ENCODE measurements at regions not wholly inside any gene's neighbourhood (a gene's known extent, or its start where the extent isn't known, plus 50 kb on each side); places are given as distances from the start of the nearest gene placed in this dataset.

- DNase-seq (ENCODE audit: low read depth, low spot score): no peak
- no peak overlapping the region for H3K4me3 ChIP-seq (ENCODE audit: insufficient read length, low read depth)
- no peaks in the 10 kb centered on the region for H3K4me1 ChIP-seq (ENCODE audit: insufficient read depth, insufficient read length)
- H3K9me3 ChIP-seq (ENCODE audit: insufficient read depth, low read length): no peaks in the 10 kb centered on the region
- H3K36me3 ChIP-seq (ENCODE audit: insufficient read depth, insufficient read length, low read length): no peaks in the 10 kb centered on the region
- TF ChIP-seq ZNF274 (IDR thresholded peaks at IDR 0.05; ENCODE audit: low read depth, low read length): no peak
- no peak for TF ChIP-seq YY1 (IDR thresholded peaks at IDR 0.05; ENCODE audit: insufficient read depth, insufficient read length)
- no peak for TF ChIP-seq SUZ12 (IDR thresholded peaks at IDR 0.05; ENCODE audit: extremely low read depth, insufficient read depth, insufficient read length)
- no peaks in the 10 kb centered on the region for H3K27me3 ChIP-seq (ENCODE audit: insufficient read depth, insufficient read length)
- H3K9ac ChIP-seq (ENCODE audit: insufficient read length, low read depth): no peak overlapping the region
Measured at GRCh38 chr6:1538369-1538768, 71.3 kb upstream of the FOXC1 start.

GRCh38 chr6:1538810-1539478 is 70.8 kb upstream of the FOXC1 start:
- no peak for DNase-seq (ENCODE audit: low read depth, low spot score)
- no peak overlapping the region for H3K4me3 ChIP-seq (ENCODE audit: insufficient read length, low read depth)
- no peaks in the 10 kb centered on the region for H3K4me1 ChIP-seq (ENCODE audit: insufficient read depth, insufficient read length)
- H3K9me3 ChIP-seq (ENCODE audit: insufficient read depth, low read length): no peaks in the 10 kb centered on the region
- no peaks in the 10 kb centered on the region for H3K27me3 ChIP-seq (ENCODE audit: insufficient read depth, insufficient read length)
- no peak overlapping the region for H3K9ac ChIP-seq (ENCODE audit: insufficient read length, low read depth)
- H3K36me3 ChIP-seq (ENCODE audit: insufficient read depth, insufficient read length, low read length): no peaks in the 10 kb centered on the region
- TF ChIP-seq SUZ12 (IDR thresholded peaks at IDR 0.05; ENCODE audit: extremely low read depth, insufficient read depth, insufficient read length) (no peak), YY1 (IDR thresholded peaks at IDR 0.05; ENCODE audit: insufficient read depth, insufficient read length) (no peak), ZNF274 (IDR thresholded peaks at IDR 0.05; ENCODE audit: low read depth, low read length) (no peak)

- TF ChIP-seq SUZ12 (IDR thresholded peaks at IDR 0.05; ENCODE audit: extremely low read depth, insufficient read depth, insufficient read length) (no peak), YY1 (IDR thresholded peaks at IDR 0.05; ENCODE audit: insufficient read depth, insufficient read length) (no peak), ZNF274 (IDR thresholded peaks at IDR 0.05; ENCODE audit: low read depth, low read length) (no peak)
- Histone ChIP-seq H3K9me3 (ENCODE audit: insufficient read depth, low read length) (no peaks in the 10 kb centered on the region), H3K27me3 (ENCODE audit: insufficient read depth, insufficient read length) (no peaks in the 10 kb centered on the region), H3K36me3 (ENCODE audit: insufficient read depth, insufficient read length, low read length) (no peaks in the 10 kb centered on the region), H3K4me1 (ENCODE audit: insufficient read depth, insufficient read length) (no peaks in the 10 kb centered on the region), H3K9ac (ENCODE audit: insufficient read length, low read depth) (no peak overlapping the region), H3K4me3 (ENCODE audit: insufficient read length, low read depth) (no peak overlapping the region)
- DNase-seq (ENCODE audit: low read depth, low spot score): no peak
Measured at GRCh38 chr6:1540864-1541521, 68.7 kb upstream of the FOXC1 start.

GRCh38 chr6:1542335-1542734 is 67.4 kb upstream of the FOXC1 start:
- H3K4me1 ChIP-seq (ENCODE audit: insufficient read depth, insufficient read length): no peaks in the 10 kb centered on the region
- H3K9ac ChIP-seq (ENCODE audit: insufficient read length, low read depth): no peak overlapping the region
- no peak for DNase-seq (ENCODE audit: low read depth, low spot score)
- no peaks in the 10 kb centered on the region for H3K36me3 ChIP-seq (ENCODE audit: insufficient read depth, insufficient read length, low read length)
- no peak for TF ChIP-seq YY1 (IDR thresholded peaks at IDR 0.05; ENCODE audit: insufficient read depth, insufficient read length)
- no peak for TF ChIP-seq ZNF274 (IDR thresholded peaks at IDR 0.05; ENCODE audit: low read depth, low read length)
- TF ChIP-seq SUZ12 (IDR thresholded peaks at IDR 0.05; ENCODE audit: extremely low read depth, insufficient read depth, insufficient read length): no peak
- H3K27me3 ChIP-seq (ENCODE audit: insufficient read depth, insufficient read length): no peaks in the 10 kb centered on the region
- H3K9me3 ChIP-seq (ENCODE audit: insufficient read depth, low read length): no peaks in the 10 kb centered on the region
- no peak overlapping the region for H3K4me3 ChIP-seq (ENCODE audit: insufficient read length, low read depth)

GRCh38 chr6:1542764-1543163 is 67.0 kb upstream of the FOXC1 start:
- no peak overlapping the region for H3K9ac ChIP-seq (ENCODE audit: insufficient read length, low read depth)
- H3K4me3 ChIP-seq (ENCODE audit: insufficient read length, low read depth): no peak overlapping the region
- H3K27me3 ChIP-seq (ENCODE audit: insufficient read depth, insufficient read length): no peaks in the 10 kb centered on the region
- no peaks in the 10 kb centered on the region for H3K36me3 ChIP-seq (ENCODE audit: insufficient read depth, insufficient read length, low read length)
- no peak for DNase-seq (ENCODE audit: low read depth, low spot score)
- H3K9me3 ChIP-seq (ENCODE audit: insufficient read depth, low read length): no peaks in the 10 kb centered on the region
- TF ChIP-seq YY1 (IDR thresholded peaks at IDR 0.05; ENCODE audit: insufficient read depth, insufficient read length) (no peak), ZNF274 (IDR thresholded peaks at IDR 0.05; ENCODE audit: low read depth, low read length) (no peak), SUZ12 (IDR thresholded peaks at IDR 0.05; ENCODE audit: extremely low read depth, insufficient read depth, insufficient read length) (no peak)
- H3K4me1 ChIP-seq (ENCODE audit: insufficient read depth, insufficient read length): no peaks in the 10 kb centered on the region

GRCh38 chr6:1544000-1544399 is 65.7 kb upstream of the FOXC1 start:
- no peak for DNase-seq (ENCODE audit: low read depth, low spot score)
- H3K9ac ChIP-seq (ENCODE audit: insufficient read length, low read depth): no peak overlapping the region
- TF ChIP-seq SUZ12 (IDR thresholded peaks at IDR 0.05; ENCODE audit: extremely low read depth, insufficient read depth, insufficient read length) (no peak), ZNF274 (IDR thresholded peaks at IDR 0.05; ENCODE audit: low read depth, low read length) (no peak), YY1 (IDR thresholded peaks at IDR 0.05; ENCODE audit: insufficient read depth, insufficient read length) (no peak)
- no peaks in the 10 kb centered on the region for H3K27me3 ChIP-seq (ENCODE audit: insufficient read depth, insufficient read length)
- H3K4me1 ChIP-seq (ENCODE audit: insufficient read depth, insufficient read length): no peaks in the 10 kb centered on the region
- no peaks in the 10 kb centered on the region for H3K9me3 ChIP-seq (ENCODE audit: insufficient read depth, low read length)
- H3K4me3 ChIP-seq (ENCODE audit: insufficient read length, low read depth): no peak overlapping the region
- no peaks in the 10 kb centered on the region for H3K36me3 ChIP-seq (ENCODE audit: insufficient read depth, insufficient read length, low read length)

- no peaks in the 10 kb centered on the region for H3K9me3 ChIP-seq (ENCODE audit: insufficient read depth, low read length)
- no peak overlapping the region for H3K9ac ChIP-seq (ENCODE audit: insufficient read length, low read depth)
- H3K4me3 ChIP-seq (ENCODE audit: insufficient read length, low read depth): no peak overlapping the region
- TF ChIP-seq ZNF274 (IDR thresholded peaks at IDR 0.05; ENCODE audit: low read depth, low read length) (no peak), YY1 (IDR thresholded peaks at IDR 0.05; ENCODE audit: insufficient read depth, insufficient read length) (no peak), SUZ12 (IDR thresholded peaks at IDR 0.05; ENCODE audit: extremely low read depth, insufficient read depth, insufficient read length) (no peak)
- DNase-seq (ENCODE audit: low read depth, low spot score): no peak
- no peaks in the 10 kb centered on the region for H3K27me3 ChIP-seq (ENCODE audit: insufficient read depth, insufficient read length)
- no peaks in the 10 kb centered on the region for H3K4me1 ChIP-seq (ENCODE audit: insufficient read depth, insufficient read length)
- H3K36me3 ChIP-seq (ENCODE audit: insufficient read depth, insufficient read length, low read length): no peaks in the 10 kb centered on the region
Measured at GRCh38 chr6:1544603-1545002, 65.1 kb upstream of the FOXC1 start.
